K562 (cell line): ENCODE measurements at regions not wholly inside any gene's neighbourhood (a gene's known extent, or its start where the extent isn't known, plus 50 kb on each side); places are given as distances from the start of the nearest gene placed in this dataset.

ENCODE experiments used
- ATAC-seq: fragments of 200-7000 bp; cut with Tn5 transposase; 3 replicates; pipeline ENCODE4 v1.9.1; 2020; ENCODE audit warnings: moderate library complexity
- BruUV-seq: library from RNA; stranded (reverse); fragments of 400-500 nt; replicated peaks from 2 replicates; lab custom pipeline; 2021; lab: Mats Ljungman, UMichigan
- CTCF ChIA-PET: fragments of 300-600 bp; formaldehyde crosslinking; extraction: SDS; loops from one replicate; lab custom pipeline; 2021; ENCODE audit warnings: low intra/inter-chr PET ratio; lab: Yijun Ruan, JAX
- POLR2A ChIA-PET: fragments of 300-600, 350-650 bp; sonication (Branson Sonifier 250); formaldehyde crosslinking; extraction: SDS; loops from one replicate; lab custom pipeline; 2021; ENCODE audit warnings: antibody characterized with exemption, inconsistent platforms; lab: Yijun Ruan, JAX
- DNase-seq, 4 experiments: peaks; one replicate each; pipeline versions ENCODE4 v3.0.0 to v3.0.0-alpha.2; 2011 to 2018; ENCODE audit warnings: low spot score in 3 of 4, mixed read lengths in 3 of 4; ENCODE audit errors: extremely low read depth in 1 of 4
- FAIRE-seq: peaks from 2 replicates; lab custom pipeline; 2011; peaks lifted over from hg19 to GRCh38; lab: Jason Lieb, UNC
- H2AFZ ChIP-seq: 2 replicates; pipeline ENCODE4 v1.6.0; 2011; ENCODE audit warnings: low read depth, low read length, control low read depth, inconsistent platforms
- H3K27ac ChIP-seq: fragments of 200-600 bp; 3 replicates; pipeline ENCODE4 v1.8.0; 2011; ENCODE audit warnings: low read depth, mild to moderate bottlenecking, control low read depth, inconsistent platforms, low read length, moderate library complexity, mixed read lengths; ENCODE audit errors: extremely low read depth
- H3K27me3 ChIP-seq, 2 experiments: fragments of 300-600 bp in 1 of 2; 2 replicates in 1 of 2; 3 replicates in 1 of 2; pipeline versions ENCODE4 v1.6.0 to v1.8.0; 2011; ENCODE audit warnings: inconsistent platforms in 2 of 2, low read length in 2 of 2, mild to moderate bottlenecking in 1 of 2, mixed read lengths in 1 of 2, moderate library complexity in 1 of 2; ENCODE audit not compliant: control insufficient read depth in 2 of 2, insufficient read depth in 2 of 2
- H3K36me3 ChIP-seq: fragments of 300-600 bp; 3 replicates; pipeline ENCODE4 v1.8.0; 2011; ENCODE audit warnings: mild to moderate bottlenecking, low read length, inconsistent platforms; ENCODE audit not compliant: control insufficient read depth, insufficient read depth
- H3K4me1 ChIP-seq, 2 experiments: fragments of 200-600 bp in 1 of 2; replicated peaks in 1 of 2; 2 replicates in 1 of 2; 3 replicates in 1 of 2; pipeline versions ENCODE4 v1.5.1 to v1.8.0; 2011; ENCODE audit warnings: inconsistent platforms in 2 of 2, low read length in 2 of 2, mild to moderate bottlenecking in 1 of 2, mixed read lengths in 1 of 2, moderate library complexity in 1 of 2; ENCODE audit not compliant: control insufficient read depth in 2 of 2, insufficient read depth in 2 of 2
- H3K4me2 ChIP-seq: 2 replicates; pipeline ENCODE4 v1.6.1; 2011; ENCODE audit warnings: low read length, control low read depth, inconsistent platforms, mixed read lengths; ENCODE audit not compliant: insufficient read depth
- H3K4me3 ChIP-seq: fragments of 200-600 bp; sonication (generic), shearing (Covaris generic); 2 replicates; pipeline ENCODE4 v1.5.1; 2016; ENCODE audit warnings: control low read depth, inconsistent platforms
- H3K79me2 ChIP-seq: fragments of 200-600 bp; 3 replicates; pipeline ENCODE4 v1.8.0; 2011; ENCODE audit warnings: low read length, inconsistent platforms; ENCODE audit not compliant: control insufficient read depth, insufficient read depth
- H3K9ac ChIP-seq, 2 experiments: 2 replicates each; pipeline versions ENCODE4 v1.6.0 to v1.6.1; 2011; ENCODE audit warnings: low read depth in 2 of 2, low read length in 2 of 2, control low read depth in 1 of 2, inconsistent platforms in 1 of 2, mild to moderate bottlenecking in 1 of 2, mixed read lengths in 1 of 2; ENCODE audit not compliant: insufficient read depth in 1 of 2
- H3K9me1 ChIP-seq: one replicate; pipeline ENCODE4 v1.6.0; 2011; ENCODE audit warnings: inconsistent platforms, mild to moderate bottlenecking, low read length, moderate library complexity; ENCODE audit not compliant: control insufficient read depth, insufficient read depth
- H3K9me3 ChIP-seq: replicated peaks from 2 replicates; pipeline ENCODE4 v1.5.1; 2011; ENCODE audit warnings: low read depth, low read length, inconsistent platforms; ENCODE audit not compliant: control insufficient read depth, insufficient read depth
- H4K20me1 ChIP-seq: replicated peaks from 2 replicates; pipeline ENCODE4 v1.6.1; 2011; ENCODE audit warnings: low read length, inconsistent platforms, mixed read lengths; ENCODE audit not compliant: control insufficient read depth, insufficient read depth
- ARHGAP35 ChIP-seq: fragments of 450-650 bp; IDR thresholded peaks from 2 replicates; pipeline ENCODE4 v1.6.1; 2018; ENCODE audit not compliant: partially characterized antibody
- BRD9 ChIP-seq: fragments of 450-650 bp; IDR thresholded peaks from 2 replicates; pipeline ENCODE4 v1.6.1; 2018; ENCODE audit warnings: low read depth; ENCODE audit not compliant: partially characterized antibody
- LARP7 ChIP-seq: fragments of 450-650 bp; IDR thresholded peaks from 2 replicates; pipeline ENCODE4 v1.6.1; 2016
- LEF1 ChIP-seq: fragments of 450-650 bp; IDR thresholded peaks from 2 replicates; pipeline ENCODE4 v1.6.1; 2016; ENCODE audit warnings: mild to moderate bottlenecking
- MAFF ChIP-seq: IDR thresholded peaks from 2 replicates; pipeline ENCODE4 v1.6.1; 2012; ENCODE audit warnings: low read length, improper control_type of control experiment
- NR2C2 ChIP-seq, 2 experiments: fragments of 200-800 bp in 1 of 2; sonication (Bioruptor generic) in 1 of 2; sonication (generic) in 1 of 2; formaldehyde crosslinking in 1 of 2; IDR thresholded peaks; 2 replicates each; pipeline versions ENCODE4 v1.6.1 to v1.8.0; 2016 to 2022; ENCODE audit warnings: mild to moderate bottlenecking in 1 of 2, missing compliant biosample characterization in 1 of 2, missing genetic modification characterization in 1 of 2, missing genetic modification reagents in 1 of 2
- PHF21A ChIP-seq: fragments of 450-650 bp; IDR thresholded peaks from 2 replicates; pipeline ENCODE4 v1.6.1; 2017; ENCODE audit warnings: low read depth, borderline replicate concordance
- SOX6 ChIP-seq: fragments of 450-650 bp; IDR thresholded peaks from 2 replicates; pipeline ENCODE4 v1.6.1; 2014; ENCODE audit warnings: mild to moderate bottlenecking
- SRSF1 ChIP-seq: fragments of 200-400 bp; formaldehyde crosslinking; IDR thresholded peaks from 2 replicates; pipeline ENCODE4 v1.6.1; 2017; ENCODE audit warnings: mild to moderate bottlenecking, low read depth, low read length, moderate library complexity
- ZNF583 ChIP-seq: fragments of 250-450 bp; sonication (Bioruptor Pico); IDR thresholded peaks from 2 replicates; pipeline ENCODE4 v1.4.0; 2020
- ZNF79 ChIP-seq: fragments of 250-450 bp; sonication (Bioruptor Pico); IDR thresholded peaks from 2 replicates; pipeline ENCODE4 v1.4.0; 2020; ENCODE audit warnings: low read depth, mild to moderate bottlenecking, moderate library complexity
- WGBS: fragments of 100-300 bp; shearing (Covaris generic); methylation state at CpG from one replicate; pipeline ENCODE4 v1.1.6; 2016; ENCODE audit warnings: low coverage, mixed read lengths; ENCODE audit not compliant: insufficient coverage; ENCODE audit errors: missing lambda C conversion rate; 5-methylcytosine and 5-hydroxymethylcytosine counted together
- in situ Hi-C: fragments of 300-500 bp; cut with MboI; formaldehyde crosslinking; loops from 4 replicates; pipeline ENCODE4 v1.15.0; 2018; ENCODE audit warnings: inconsistent platforms, mixed read lengths
- intact Hi-C: fragments of 100-400 bp; cut with micrococcal nuclease; formaldehyde crosslinking; loops from 2 replicates; pipeline ENCODE4 v1.14.2; 2022
- TF ChIP-seq, protein P1 (sequence below): fragments of 200-600 bp; sonication (generic); IDR thresholded peaks from one replicate; pipeline ENCODE4 v1.6.1; 2012; ENCODE audit warnings: mild to moderate bottlenecking, low read depth, low read length, inconsistent platforms

DNA sequence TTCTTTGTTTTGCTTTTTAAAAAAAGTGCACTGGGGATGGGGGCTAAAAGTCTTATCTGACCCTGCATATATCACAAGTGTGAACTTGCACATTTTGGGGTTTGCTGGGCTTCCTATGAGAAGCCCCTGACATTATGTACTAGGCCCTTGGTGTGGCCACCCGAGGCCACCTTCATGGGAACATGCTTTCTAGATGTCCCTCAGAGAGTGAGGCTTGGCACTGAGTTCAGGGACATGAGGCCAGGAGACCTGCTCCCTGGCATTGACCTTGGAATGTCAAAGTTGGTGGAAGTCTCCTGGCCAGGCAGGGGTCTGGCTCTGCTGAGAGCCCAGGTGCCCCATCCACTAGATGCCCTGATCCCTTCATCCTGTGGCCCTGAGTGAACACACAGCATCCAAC, 536.2 kb downstream of the TCERG1L start:
- H3K36me3 ChIP-seq = no peaks in the 10 kb centered on the region
- ATAC-seq = no peak

DNA sequence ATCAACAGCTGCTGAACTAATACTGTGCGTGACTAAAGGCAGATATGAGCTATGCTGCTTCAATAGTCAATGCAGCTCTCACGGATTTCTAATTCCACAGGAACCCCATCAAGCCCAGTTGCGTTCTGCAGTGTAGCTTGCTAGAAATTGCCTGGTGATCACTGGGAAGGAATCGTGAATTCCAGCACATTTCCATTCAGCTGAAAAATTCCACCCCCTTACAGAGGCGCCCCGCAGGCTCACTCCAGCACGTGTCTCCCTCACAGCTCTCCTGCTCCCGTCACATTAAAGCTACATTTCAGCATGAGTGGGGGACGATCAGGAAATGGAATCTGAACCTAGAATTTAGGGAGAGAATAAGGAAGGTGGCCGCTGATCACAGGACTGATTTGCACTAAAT, 534.8 kb downstream of the TCERG1L start:
- DNase-seq (no peak), ATAC-seq (no peak), FAIRE-seq (no peak)
- Histone ChIP-seq H3K9me1 (no peaks in the 10 kb centered on the region), H3K36me3 (no peaks in the 10 kb centered on the region), H3K27ac (no peak overlapping the region), H3K27me3 (peaks cover 0 to 7% of the 10 kb centered on the region in 2 experiments; a peak in 1 of 5 replicates), H3K9me3 (no peaks in the 10 kb centered on the region), H3K4me3 (no peak overlapping the region), H3K4me1 (no peaks in the 10 kb centered on the region), H3K79me2 (no peaks in the 10 kb centered on the region), H2AFZ (no peak overlapping the region), H4K20me1 (no peaks in the 10 kb centered on the region), H3K4me2 (no peak overlapping the region), H3K9ac (no peak overlapping the region)
- intact Hi-C loops = no loop called here
- no TSS peak for BruUV-seq
- POLR2A ChIA-PET = no interaction called here
- WGBS = 0% methylated on average over 10 of the region's 10 CpGs
- CTCF ChIA-PET = no interaction called here
- in situ Hi-C loops = no loop called here
- TF ChIP-seq, protein P1, sequence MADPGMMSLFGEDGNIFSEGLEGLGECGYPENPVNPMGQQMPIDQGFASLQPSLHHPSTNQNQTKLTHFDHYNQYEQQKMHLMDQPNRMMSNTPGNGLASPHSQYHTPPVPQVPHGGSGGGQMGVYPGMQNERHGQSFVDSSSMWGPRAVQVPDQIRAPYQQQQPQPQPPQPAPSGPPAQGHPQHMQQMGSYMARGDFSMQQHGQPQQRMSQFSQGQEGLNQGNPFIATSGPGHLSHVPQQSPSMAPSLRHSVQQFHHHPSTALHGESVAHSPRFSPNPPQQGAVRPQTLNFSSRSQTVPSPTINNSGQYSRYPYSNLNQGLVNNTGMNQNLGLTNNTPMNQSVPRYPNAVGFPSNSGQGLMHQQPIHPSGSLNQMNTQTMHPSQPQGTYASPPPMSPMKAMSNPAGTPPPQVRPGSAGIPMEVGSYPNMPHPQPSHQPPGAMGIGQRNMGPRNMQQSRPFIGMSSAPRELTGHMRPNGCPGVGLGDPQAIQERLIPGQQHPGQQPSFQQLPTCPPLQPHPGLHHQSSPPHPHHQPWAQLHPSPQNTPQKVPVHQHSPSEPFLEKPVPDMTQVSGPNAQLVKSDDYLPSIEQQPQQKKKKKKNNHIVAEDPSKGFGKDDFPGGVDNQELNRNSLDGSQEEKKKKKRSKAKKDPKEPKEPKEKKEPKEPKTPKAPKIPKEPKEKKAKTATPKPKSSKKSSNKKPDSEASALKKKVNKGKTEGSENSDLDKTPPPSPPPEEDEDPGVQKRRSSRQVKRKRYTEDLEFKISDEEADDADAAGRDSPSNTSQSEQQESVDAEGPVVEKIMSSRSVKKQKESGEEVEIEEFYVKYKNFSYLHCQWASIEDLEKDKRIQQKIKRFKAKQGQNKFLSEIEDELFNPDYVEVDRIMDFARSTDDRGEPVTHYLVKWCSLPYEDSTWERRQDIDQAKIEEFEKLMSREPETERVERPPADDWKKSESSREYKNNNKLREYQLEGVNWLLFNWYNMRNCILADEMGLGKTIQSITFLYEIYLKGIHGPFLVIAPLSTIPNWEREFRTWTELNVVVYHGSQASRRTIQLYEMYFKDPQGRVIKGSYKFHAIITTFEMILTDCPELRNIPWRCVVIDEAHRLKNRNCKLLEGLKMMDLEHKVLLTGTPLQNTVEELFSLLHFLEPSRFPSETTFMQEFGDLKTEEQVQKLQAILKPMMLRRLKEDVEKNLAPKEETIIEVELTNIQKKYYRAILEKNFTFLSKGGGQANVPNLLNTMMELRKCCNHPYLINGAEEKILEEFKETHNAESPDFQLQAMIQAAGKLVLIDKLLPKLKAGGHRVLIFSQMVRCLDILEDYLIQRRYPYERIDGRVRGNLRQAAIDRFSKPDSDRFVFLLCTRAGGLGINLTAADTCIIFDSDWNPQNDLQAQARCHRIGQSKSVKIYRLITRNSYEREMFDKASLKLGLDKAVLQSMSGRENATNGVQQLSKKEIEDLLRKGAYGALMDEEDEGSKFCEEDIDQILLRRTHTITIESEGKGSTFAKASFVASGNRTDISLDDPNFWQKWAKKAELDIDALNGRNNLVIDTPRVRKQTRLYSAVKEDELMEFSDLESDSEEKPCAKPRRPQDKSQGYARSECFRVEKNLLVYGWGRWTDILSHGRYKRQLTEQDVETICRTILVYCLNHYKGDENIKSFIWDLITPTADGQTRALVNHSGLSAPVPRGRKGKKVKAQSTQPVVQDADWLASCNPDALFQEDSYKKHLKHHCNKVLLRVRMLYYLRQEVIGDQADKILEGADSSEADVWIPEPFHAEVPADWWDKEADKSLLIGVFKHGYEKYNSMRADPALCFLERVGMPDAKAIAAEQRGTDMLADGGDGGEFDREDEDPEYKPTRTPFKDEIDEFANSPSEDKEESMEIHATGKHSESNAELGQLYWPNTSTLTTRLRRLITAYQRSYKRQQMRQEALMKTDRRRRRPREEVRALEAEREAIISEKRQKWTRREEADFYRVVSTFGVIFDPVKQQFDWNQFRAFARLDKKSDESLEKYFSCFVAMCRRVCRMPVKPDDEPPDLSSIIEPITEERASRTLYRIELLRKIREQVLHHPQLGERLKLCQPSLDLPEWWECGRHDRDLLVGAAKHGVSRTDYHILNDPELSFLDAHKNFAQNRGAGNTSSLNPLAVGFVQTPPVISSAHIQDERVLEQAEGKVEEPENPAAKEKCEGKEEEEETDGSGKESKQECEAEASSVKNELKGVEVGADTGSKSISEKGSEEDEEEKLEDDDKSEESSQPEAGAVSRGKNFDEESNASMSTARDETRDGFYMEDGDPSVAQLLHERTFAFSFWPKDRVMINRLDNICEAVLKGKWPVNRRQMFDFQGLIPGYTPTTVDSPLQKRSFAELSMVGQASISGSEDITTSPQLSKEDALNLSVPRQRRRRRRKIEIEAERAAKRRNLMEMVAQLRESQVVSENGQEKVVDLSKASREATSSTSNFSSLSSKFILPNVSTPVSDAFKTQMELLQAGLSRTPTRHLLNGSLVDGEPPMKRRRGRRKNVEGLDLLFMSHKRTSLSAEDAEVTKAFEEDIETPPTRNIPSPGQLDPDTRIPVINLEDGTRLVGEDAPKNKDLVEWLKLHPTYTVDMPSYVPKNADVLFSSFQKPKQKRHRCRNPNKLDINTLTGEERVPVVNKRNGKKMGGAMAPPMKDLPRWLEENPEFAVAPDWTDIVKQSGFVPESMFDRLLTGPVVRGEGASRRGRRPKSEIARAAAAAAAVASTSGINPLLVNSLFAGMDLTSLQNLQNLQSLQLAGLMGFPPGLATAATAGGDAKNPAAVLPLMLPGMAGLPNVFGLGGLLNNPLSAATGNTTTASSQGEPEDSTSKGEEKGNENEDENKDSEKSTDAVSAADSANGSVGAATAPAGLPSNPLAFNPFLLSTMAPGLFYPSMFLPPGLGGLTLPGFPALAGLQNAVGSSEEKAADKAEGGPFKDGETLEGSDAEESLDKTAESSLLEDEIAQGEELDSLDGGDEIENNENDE = no peak
- no peak for TF ChIP-seq BRD9

More for the DNA sequence above, 536.2 kb downstream of the TCERG1L start:
- H3K79me2 ChIP-seq = no peaks in the 10 kb centered on the region
- H3K4me2 ChIP-seq = no peak overlapping the region
- DNase-seq = no peak
- no peak overlapping the region for H3K9ac ChIP-seq
- ChIA-PET POLR2A (no interaction called here), CTCF (no interaction called here)
- in situ Hi-C loops (no loop called here), intact Hi-C loops (no loop called here)
- FAIRE-seq = no peak
- no peak for TF ChIP-seq MAFF
- TF ChIP-seq ZNF79 = no peak
- no peak for TF ChIP-seq ARHGAP35
- TF ChIP-seq LEF1 = no peak
- no peak for TF ChIP-seq ZNF583 (CRISPR knock-in tag)
- no peak for TF ChIP-seq SRSF1
- TF ChIP-seq PHF21A = no peak
- no peak for TF ChIP-seq NR2C2 (CRISPR knock-in tag; IDR thresholded peaks at IDR 0.05)
- no peak for TF ChIP-seq NR2C2 (tag; IDR thresholded peaks at IDR 0.05)
- no peak for TF ChIP-seq LARP7
- TF ChIP-seq SOX6 = no peak
- H3K27me3 ChIP-seq = no peaks in the 10 kb centered on the region; a peak in 1 of 5 replicates
- no peaks in the 10 kb centered on the region for H3K9me3 ChIP-seq
- BruUV-seq = no TSS peak
- H3K4me1 ChIP-seq = no peaks in the 10 kb centered on the region
- no peaks in the 10 kb centered on the region for H3K9me1 ChIP-seq
- no peak overlapping the region for H2AFZ ChIP-seq
- no peak overlapping the region for H3K4me3 ChIP-seq
- H4K20me1 ChIP-seq = no peaks in the 10 kb centered on the region
- H3K27ac ChIP-seq = no peak overlapping the region
- 0% methylated on average over 1 of the region's 1 CpG for WGBS
